ENCODE measurements at regions not wholly inside any gene's neighbourhood (a gene's known extent, or its start where the extent isn't known, plus 50 kb on each side); places are given as distances from the start of the nearest gene placed in this dataset.

DNA sequence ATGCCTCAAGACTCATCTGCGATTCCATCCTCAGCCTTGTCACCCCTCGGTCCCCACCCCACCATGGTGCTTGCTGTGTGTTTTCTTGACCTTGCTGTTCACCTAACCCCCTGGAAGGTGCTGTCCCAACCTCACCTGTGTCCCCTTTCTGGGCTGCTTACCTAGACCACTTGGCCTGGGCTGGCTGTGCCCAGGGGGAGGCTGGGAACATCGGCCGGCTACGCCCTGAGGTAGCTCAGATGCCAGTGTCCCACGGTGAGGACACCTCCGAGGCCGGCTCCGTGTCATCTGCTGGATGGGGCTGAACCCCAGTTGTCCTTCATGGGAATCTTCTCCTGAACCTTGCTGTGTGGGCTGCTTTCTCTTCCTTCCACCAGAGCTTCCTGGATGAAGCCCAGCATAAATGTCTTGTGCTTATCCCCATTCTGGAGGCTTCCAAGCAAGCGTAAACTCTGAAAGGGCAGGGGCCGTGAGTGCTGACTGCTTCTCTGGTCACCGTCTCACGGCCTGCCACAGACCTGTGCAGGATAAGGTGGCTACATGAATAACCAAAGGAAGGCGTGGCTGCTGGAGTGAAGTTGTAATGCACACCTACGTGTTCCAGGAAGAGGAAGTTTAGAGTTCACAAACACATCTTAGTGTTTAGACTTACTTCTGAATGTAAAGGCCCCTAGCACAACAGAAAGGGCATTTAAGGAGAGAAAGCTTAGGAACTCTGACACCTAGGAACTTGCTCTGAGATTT, 724.3 kb downstream of the TBC1D22A start:
- no peak for DNase-seq

DNA sequence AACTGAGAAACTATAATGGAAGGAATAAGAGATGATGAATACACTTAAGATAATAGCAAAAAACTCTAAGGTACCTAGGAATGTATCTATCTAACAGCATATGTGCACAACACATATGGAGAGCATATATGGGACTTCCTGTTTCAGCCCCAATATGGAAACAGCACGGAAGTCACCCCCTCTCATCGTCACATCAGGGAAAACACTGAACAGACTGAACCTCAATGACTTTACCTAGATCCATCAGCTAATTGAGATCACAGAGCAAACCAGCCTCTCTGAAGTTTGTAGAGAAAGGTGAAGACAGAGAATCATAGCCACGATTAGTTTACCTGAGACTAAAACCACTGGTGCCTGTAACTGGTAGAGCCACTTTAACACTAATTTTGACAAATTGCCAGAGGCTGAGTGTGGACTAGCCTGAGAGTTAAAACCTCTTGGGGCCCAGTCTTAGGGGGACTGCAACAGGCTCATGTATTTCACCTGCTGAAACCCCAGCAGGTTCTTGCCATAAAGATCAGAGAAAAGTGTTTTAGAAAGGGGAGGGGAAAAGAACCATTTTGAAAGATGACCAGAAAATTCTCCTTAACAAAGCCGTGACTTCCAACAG, 722.6 kb downstream of the TBC1D22A start:
- DNase-seq: no peak

DNA sequence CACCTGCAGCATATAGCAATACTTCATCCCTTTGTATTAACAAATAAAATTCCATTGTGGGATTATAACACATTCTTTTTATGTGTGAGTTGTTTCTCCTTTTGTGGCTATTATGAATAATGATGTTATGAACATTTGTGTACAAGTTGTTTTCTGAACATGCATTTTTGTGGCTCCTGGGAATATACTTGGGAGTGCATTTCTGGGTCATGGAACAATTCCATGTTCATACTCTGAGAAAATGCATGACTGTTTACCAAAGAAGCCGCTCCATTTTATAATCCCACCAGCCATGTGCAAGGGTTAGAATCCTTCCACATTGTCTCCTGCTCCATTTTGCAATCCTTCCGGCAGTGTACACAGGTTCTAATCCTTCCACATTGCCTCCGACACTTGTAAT, 713.8 kb downstream of the TBC1D22A start:
- DNase-seq: no peak

DNA sequence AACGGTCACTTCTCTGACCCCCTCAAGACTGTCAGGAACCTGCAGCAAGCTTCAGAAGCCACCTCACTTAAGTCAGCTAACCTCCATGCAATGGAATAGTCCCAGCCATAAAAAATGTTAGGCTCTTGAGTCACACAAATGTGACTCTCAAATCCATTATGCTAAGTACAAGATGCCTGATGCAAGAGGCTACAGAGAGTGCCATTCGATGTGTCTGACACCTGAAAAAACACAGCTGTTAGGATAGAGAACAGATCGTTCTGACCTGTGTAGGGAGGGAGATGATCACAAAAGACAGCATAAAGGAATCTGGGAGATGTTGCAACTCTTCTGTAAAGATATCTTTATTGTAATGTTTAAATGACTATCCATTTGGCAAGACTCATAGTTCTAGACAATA, 712.4 kb downstream of the TBC1D22A start:
- no peak for DNase-seq

DNA sequence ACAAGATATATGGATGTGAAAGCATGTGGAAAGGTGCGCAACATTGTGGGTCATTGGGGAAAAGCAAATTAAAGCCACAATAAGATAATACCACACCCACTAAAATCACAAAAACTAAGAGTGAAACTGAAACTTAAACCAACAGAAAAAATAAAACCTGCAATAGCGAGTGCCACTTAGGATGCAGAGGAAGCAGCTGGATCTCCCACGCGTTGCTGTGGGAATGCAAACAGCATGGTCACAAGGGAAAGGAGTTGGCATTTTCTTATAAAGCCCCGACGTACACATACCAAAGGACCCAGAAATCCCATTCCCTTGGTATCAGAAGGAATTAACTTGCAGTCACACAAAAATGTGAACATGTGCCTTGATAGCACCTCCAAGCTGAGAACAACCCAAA, 712.0 kb downstream of the TBC1D22A start:
- no peak for DNase-seq

DNA sequence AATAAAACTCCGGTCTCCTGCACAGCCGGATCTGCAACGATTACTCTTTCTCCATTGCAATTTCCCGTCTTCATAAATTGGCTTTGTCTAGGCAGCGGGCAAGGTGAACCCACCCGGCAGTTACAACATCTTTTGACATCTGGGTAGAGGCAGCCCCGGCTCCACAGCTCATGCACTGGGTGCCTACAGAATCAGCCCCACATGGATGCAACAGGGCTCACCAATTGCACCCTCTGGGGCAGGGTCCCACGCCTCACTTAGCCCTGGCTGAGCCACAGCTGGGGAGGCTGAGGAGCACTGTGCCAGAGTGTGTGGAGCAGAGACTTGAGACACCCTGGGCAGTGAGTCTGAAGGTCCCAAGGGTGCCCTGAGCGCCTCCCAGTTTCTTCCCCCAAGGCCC, 710.2 kb downstream of the TBC1D22A start:
- no peak for DNase-seq

DNA sequence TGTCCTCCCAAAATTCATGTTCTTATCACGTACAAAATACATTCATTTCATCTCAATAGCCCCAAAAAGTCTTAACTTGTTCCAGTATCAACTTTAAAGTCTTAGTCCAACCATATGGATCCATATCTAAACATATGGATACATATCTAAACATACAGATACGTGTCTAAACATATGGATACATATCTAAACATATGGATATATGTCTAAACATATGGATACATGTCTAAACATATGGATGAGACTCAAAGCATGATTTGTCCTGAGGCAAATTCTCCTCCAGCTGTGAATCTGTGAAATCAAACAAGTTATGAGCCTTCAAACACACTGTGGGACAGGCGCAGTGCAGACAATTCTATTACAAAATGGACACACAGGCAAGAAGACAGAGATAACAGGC, 709.0 kb downstream of the TBC1D22A start:
- no peak for DNase-seq

DNA sequence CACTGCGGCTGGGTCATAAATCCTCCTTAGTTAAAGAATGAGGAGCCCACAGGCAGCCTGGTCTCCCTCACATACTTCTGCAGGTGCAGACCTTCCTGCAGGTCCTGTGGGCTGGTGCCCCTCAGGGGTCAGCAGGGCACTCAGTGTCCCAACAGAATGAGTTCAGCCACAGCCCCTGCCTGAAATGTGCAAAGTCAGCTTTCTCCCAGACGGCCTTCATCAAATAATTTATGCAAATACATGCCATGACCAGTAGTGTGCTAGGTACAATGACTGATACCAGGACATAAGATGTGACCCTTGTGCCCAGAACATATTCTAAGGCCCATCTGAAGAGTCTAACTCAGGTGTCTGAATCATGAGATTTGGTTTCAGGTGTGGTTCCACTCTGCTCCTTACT, 703.4 kb downstream of the TBC1D22A start:
- no peak for DNase-seq

DNA sequence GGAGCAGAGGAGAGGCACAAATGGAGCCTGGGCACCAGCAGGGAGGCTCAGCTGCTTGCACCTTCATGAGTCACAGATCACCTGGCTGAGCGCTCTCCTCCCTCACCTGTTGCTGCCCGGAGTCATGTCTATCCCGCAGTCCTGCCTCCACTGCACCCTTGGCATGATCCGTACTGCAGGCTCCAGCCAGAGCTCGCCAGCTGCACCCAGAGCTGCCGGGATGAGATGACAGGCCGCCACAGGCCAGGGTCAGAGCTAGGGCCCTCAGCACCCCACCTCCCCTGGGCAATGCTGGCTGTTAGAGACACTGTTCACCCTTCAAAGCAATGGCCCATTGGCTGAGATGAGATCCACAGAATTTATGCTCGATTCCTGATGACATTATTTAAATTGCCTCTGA, 702.8 kb downstream of the TBC1D22A start:
- no peak for DNase-seq

DNA sequence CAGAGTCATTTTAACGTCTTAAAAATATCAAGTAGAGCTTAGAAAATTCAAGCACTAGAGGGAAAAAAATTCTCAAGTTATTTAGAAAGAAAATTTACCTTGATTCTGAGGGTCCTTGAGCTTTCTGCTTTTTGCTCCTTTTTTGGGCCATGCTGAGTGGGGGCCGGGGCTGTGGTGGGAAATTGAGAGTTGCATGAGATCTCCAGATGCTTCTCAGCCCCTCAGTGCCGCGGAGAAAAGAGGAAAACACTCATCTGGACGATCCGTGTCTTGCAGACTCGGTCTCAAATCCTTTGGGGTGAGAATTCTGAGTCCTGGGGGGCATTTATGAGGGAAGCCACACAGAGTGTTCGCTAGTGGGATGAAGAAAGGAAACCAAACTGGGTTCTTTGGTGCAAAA, 700.8 kb downstream of the TBC1D22A start:
- DNase-seq: no peak

DNA sequence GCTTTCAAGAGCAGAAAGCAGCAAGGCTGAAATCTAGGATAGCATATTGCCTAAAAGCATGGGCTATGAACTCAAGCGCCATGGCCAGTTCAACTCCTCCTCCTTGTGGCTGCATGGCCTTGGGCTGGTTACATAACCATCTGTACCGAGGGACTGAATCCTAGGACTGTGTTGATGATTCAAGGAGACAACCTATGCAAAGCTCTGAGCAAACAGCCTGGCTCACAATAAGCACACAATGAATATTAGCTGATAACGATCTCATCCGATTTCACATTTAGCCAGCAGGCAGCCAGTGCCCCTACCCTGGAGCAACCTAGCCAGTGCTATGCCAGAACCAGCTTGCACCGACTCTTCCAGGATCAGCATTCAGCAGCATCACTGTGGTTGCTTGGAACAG, 698.4 kb downstream of the TBC1D22A start:
- no peak for DNase-seq

DNA sequence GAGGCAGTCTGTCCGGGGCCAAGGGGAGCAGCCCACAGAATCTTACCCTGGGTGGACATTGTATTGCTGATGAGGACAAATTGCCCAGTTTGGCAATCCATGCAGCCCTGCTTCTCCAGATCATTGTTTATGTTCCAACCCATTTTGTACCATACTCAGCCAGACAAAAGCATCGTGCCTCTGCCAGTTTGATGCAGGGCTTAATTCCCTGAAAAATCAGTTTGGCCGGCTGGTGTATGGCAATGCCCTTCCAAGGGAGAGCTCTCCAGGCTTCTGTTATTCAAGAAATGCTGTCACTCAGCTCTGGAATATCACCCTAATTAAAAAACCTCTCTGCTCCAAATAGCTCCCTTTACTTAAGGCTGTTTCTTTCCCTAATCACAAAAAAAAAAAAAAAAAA, 697.7 kb downstream of the TBC1D22A start:
- no peak for DNase-seq

DNA sequence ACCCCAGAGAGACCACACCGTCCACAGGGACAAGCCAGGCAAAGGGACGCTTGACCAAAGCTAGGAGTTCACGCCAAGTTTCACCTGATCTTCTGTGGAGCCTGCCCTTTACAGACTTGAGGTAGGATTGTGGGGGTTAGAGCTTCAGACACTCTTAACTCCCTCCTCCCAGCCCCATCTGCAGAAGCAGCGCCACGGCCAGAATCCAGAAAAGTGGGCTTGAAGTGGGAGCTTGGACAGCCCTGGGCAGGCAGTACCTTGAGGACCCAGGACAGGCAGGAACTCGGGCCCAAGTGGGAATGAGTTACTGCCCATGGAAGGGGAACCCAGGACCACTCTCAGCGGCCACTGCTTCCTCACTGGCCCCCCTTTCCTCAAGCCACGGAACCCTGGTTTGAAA, 695.9 kb downstream of the TBC1D22A start:
- no peak for DNase-seq

DNA sequence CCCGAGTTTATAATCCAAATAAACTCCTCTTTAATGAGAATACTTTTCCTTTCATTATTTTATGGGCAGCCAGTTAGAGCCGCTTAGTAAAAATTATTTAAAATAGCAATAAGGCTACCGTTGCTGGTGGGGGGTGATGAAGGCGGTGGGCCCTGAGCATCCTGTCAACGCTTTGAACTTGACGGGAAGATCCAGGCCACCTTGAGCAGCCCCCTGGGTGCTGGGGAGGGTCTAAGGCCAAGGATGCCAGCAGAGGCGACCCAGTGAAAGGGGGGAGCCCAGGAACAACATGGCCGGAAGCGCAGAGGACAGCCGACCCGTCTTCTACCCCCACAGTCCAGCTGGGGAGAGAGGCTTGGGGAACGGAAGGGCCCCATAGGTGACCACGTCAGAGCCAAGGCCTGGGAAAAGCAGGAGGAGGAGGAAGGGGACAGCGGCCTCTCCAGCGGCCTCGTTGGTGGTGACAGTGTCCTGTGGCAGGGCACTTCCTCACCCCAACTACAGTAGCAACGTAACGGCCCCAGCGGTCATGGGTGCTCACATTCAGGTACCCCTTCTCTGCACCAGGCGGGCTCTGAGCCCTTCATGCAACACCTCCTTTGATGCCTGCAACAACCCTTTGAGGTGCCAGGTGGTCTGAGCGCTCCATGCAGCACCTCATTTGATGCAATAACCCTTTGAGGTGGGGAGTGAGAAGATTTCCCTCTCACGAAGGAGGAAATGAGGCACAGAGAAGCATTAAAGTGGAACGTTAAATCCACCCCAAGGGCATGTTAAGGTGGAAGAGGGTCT, 695.3 kb downstream of the TBC1D22A start:
- DNase-seq: no peak

DNA sequence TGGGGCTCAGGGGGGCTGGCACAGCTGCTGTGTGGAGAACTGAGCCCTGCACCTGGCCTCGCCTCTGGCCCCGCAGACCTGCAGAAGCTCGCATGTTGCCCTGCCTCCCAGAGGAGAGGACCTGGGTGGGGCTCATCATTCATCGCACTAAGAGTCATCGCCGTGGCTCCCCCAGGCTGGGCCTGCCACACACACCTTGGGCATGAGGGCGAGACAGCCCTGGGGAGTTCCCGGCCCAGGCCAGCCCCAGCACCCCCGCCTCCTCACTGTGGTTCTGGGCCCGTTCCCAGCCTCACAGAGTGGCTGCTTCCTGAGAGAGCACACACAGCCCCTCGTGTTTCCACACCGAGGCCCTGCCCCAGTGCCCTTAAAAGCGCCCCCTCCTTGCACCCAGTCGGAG, 694.6 kb downstream of the TBC1D22A start:
- no peak for DNase-seq

DNA sequence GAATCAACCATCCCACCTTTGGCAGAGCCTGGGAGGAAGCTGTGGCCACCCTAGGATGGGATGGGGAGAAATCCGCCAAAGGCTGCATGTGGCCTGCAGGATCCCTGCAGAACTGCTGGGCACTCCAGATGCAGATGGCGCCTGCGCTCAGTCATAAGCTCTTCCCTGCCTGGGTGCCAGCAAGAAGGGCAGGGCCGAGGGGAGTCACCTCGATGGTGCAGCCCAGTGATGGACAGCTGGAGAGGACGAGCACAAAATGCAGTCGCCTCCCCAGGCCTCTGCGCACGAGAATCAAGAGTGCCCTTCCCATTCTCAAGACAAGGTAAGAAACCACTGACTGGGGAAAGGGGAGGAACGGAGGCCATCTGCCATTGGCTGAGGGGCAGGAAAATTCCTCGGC, 693.6 kb downstream of the TBC1D22A start:
- no peak for DNase-seq

DNA sequence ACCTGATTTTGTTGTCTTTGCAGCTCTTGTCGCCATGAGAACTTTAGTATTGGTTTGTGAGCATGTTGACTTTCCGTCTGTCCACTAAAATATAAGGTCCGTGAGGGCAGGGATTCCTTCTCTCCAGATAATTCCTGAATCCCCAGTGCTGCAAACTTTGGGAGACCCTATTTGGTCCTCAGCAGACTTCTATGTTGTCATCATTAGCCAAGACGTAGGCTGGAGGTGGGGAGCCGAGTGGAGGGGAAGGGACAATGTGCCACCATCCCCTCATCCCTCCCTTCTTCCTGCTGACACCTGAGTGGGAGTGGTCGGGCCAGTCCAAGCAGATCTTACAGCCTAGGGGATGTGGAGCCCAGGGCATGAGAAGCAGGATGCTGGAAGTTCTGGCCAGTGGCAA, 690.6 kb downstream of the TBC1D22A start:
- DNase-seq: no peak

DNA sequence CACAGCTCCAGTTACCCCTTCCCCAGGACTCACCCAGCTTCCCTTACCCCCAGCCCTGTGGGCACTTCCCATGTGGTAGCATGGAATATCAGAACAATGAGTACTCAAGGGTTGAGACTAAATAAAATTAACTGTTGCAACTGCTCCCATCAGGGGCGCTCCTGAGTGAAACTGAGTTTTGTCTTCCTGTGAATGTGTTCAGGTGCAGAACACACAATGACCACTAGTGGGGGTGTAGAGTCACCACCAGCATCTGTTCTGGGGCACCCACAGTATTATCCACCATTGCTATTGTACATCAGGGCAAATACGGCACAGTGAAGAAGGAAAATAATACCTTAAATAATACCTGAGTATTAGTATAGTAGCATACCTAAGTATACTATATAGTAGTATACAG, 689.7 kb downstream of the TBC1D22A start:
- DNase-seq: peak in 1 of 2 experiments; percentile 15

DNA sequence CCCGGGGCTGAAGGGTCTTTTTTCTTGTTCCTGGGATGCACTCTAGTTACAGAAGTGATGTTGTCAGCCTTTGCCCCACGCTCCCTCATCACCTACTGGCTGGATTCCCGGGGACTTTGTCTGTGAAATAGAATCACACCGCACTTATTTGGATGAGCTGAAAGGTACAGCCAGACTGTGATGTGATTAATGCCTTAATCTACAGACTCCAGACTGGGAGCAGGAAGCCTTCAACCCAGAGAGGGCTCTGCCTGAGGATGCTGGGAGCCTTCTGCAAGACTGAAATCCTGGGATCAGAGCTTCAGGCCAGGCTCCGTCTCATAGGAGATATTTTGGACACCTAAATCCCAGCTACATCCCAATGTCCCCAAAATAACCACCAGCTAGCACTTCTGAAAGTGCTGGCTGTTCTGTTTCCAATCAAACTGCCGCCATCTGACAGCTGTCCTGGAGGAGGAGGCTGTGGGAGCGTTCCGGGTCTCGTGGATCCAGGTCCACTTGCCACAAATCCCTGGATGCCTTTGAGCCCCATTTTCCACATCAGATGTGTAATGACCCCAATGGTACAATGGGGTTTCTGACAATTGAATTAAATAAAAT, 688.5 kb downstream of the TBC1D22A start:
- no peak for DNase-seq

DNA sequence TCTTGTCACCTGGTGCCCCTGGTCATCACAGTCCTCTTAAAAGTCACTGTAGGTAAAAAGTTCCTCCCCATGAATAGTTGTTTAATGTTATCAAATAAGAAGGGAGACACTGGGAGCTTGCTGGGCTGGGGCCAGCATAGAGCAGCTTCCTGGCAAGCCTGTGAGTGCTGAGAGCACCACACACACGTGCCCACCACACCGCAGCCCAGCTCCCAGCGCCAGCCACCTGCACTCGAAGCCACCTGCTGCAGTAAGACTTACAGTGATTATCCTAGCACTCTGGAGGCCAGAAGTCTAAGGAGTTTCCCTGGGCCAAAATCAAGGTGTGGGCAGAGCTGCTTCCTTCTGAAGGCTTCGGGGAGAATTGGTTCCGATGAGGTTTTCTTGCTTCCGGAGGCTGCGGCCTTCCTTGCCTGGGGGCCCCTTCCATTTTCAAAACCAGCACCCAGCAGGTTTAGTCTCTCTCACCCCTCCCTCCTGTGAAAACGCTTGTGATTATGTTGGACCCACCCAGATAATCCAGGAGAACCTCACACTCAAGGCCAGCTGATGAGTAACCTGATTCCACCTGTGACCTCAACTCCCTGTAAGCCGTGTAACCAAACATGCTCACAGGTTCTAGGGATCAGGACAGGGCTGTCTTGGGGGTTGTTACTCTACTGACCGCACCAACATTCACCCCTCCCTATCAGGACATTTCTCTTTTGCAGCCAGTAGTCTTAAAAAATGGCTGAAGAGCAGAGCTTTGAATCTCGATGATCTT, 687.2 kb downstream of the TBC1D22A start:
- no peak for DNase-seq

DNA sequence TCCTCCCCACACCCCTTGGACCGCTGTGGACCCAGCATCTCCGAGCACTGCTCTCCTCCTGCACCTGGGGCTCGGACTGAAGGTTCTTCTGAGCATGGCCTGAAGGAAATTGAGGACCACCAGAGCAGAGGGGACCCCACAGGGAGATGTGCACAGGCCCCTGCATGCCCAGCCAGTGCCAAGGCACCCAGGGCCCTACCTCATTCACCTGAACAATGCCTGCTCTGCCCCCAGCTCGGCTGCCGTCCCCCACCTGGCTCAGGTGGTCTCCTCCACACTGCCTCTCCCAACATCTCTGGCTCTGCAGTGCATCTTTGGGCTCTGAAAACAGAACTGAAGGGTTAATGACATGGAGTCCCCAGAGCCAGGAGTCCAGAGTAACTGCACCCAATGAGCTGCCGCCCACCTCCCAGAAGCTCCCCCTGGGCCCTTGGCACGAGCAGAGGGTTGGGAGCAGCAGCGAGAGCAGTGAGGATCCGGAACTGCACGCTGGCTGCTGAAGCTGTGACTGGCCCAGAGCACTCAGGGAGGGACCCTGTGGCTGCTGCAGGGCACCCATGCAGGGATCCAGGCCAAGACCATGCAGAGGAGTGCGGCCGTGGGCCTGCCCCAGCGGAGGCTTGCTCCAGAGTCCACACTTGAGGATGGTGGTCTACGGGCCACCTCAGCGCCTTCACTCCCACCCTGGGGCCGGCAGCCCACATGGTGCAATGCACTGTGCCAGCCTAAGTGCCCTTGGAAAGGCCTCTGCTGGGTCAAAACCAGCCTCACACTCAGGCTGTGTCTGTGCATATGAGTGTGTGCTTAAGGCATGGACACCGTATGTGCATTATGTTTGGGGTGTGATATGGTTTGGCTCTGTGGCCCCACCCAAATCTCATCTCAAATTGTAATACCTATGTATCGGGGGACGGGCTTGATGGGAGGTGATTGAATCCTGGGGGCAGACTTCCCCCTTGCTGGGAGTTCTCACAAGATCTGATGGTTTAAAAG, 686.1 kb downstream of the TBC1D22A start:
- DNase-seq: no peak

Measured in SW 1271 (cell line).